Progenitor cell of endocrine pancreas (in vitro differentiated cells): ENCODE measurements at regions not wholly inside any gene's neighbourhood (a gene's known extent, or its start where the extent isn't known, plus 50 kb on each side); places are given as distances from the start of the nearest gene placed in this dataset.

Source experiments
- DNase-seq: peaks from one replicate; pipeline ENCODE4 v3.0.0; 2021; ENCODE audit warnings: low spot score; ENCODE audit not compliant: unreplicated experiment
- H3K27ac Mint-ChIP-seq: 2 replicates; pipeline ENCODE4 v1.8.0; 2021; ENCODE audit warnings: mild to moderate bottlenecking, moderate library complexity, mixed read lengths
- H3K27me3 Mint-ChIP-seq: 2 replicates; pipeline ENCODE4 v1.8.0; 2021; ENCODE audit warnings: mixed read lengths
- H3K36me3 Mint-ChIP-seq: 2 replicates; pipeline ENCODE4 v1.8.0; 2022; ENCODE audit warnings: mixed read lengths; ENCODE audit not compliant: insufficient read depth
- H3K4me1 Mint-ChIP-seq: 2 replicates; pipeline ENCODE4 v1.8.0; 2021; ENCODE audit warnings: low read depth, mixed read lengths
- H3K4me3 Mint-ChIP-seq: 2 replicates; pipeline ENCODE4 v1.8.0; 2021; ENCODE audit warnings: low read depth, mild to moderate bottlenecking, moderate library complexity, mixed read lengths
- H3K9me3 Mint-ChIP-seq: 2 replicates; pipeline ENCODE4 v1.8.0; 2021; ENCODE audit warnings: low read depth, mixed read lengths
- TF ChIP-seq, protein P1 (sequence below): fragments of 200-600 bp; sonication (generic); IDR thresholded peaks from one replicate; pipeline ENCODE4 v1.5.0; 2021; ENCODE audit warnings: antibody characterized with exemption, mild to moderate bottlenecking; ENCODE audit not compliant: unreplicated experiment

DNA sequence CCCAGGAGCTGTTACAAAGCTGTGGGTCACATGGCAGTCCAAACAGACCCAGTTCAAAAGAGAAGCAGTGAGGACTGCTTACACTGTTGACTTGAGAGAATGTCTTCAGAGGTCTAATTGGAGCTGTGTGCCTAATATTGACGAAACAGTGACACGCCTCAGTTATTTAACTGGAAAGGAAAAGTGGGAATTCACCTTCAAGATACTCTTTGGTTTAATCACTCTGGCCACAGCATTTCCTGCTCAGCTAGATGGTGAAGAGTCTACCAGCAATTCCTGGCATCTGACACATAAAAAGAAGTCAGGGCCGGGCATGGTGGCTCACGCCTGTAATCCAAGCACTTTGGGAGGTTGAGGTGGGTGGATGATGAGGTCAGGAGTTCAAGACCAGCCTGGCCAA, 326.4 kb downstream of the SV2B start:
- DNase-seq, result no peak
- H3K27me3 Mint-ChIP-seq, result peaks cover 2% of the 10 kb centered on the region
- TF ChIP-seq, protein P1, sequence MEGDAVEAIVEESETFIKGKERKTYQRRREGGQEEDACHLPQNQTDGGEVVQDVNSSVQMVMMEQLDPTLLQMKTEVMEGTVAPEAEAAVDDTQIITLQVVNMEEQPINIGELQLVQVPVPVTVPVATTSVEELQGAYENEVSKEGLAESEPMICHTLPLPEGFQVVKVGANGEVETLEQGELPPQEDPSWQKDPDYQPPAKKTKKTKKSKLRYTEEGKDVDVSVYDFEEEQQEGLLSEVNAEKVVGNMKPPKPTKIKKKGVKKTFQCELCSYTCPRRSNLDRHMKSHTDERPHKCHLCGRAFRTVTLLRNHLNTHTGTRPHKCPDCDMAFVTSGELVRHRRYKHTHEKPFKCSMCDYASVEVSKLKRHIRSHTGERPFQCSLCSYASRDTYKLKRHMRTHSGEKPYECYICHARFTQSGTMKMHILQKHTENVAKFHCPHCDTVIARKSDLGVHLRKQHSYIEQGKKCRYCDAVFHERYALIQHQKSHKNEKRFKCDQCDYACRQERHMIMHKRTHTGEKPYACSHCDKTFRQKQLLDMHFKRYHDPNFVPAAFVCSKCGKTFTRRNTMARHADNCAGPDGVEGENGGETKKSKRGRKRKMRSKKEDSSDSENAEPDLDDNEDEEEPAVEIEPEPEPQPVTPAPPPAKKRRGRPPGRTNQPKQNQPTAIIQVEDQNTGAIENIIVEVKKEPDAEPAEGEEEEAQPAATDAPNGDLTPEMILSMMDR, result no peak
- peaks cover 21% of the 10 kb centered on the region for H3K4me1 Mint-ChIP-seq
- H3K9me3 Mint-ChIP-seq, result peaks cover 3% of the 10 kb centered on the region
- H3K4me3 Mint-ChIP-seq, result no peak overlapping the region
- H3K27ac Mint-ChIP-seq, result no peak overlapping the region
- no peaks in the 10 kb centered on the region for H3K36me3 Mint-ChIP-seq

DNA sequence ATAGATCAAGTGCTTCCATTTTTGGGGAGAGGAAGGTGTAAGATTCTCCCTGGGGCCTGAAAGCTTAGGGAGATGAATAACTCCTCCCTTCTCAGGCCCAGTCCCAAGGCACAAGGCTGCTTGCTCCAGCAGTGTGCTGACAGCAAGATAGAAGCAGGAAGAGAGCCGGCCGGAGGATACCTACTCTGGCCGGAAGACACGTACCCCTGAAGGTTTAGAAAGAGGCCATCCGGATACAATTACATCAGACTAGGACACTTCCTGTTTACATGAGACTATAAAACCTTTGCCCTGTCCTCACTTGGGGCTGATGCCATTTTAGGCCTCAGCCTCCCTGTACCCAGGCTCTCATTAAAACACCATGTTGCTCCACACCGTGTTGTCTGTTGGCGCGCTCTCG, 329.9 kb downstream of the SV2B start:
- Mint-ChIP-seq H3K27me3 (no peaks in the 10 kb centered on the region), H3K9me3 (no peaks in the 10 kb centered on the region), H3K27ac (peak overlapping the region; percentile 65), H3K4me1 (peaks cover 19% of the 10 kb centered on the region), H3K36me3 (no peaks in the 10 kb centered on the region), H3K4me3 (no peak overlapping the region)
- TF ChIP-seq, protein P1, result no peak
- DNase-seq, result no peak

DNA sequence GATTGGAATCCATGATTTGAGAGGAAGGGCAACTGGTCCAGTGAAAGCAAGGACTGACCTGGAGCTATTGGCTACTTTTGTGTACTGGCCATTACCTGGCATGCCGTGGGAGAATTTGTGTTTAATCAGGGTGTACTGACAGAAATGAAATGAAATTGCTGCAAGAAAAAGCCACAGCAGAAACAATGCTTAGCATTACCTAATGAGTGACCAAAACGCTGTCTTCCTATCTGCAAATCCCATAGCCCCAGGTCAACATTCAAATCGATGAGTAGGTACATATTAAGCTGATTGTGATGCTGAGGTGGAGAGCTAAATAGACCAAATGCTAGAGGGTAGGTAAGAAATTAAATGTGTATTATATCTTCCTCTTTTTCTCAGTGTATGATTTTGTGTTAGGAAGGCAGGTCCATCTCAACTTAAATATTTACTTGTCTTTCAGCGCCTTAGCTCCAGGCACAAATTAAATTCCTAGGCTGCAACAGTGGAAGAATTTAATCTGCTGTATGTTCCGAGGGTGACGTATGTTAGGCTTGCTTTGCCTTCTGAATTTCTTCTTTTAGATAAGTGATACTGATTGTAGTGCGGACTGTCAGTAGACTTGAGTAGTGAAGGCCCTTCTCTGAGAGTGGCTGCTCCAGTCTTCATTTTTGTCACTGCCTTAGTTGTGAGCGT, 331.1 kb downstream of the SV2B start:
- Mint-ChIP-seq H3K4me3 (peak overlapping the region; percentile 5), H3K27ac (peak overlapping the region; percentile 92), H3K4me1 (peaks cover 15% of the 10 kb centered on the region), H3K36me3 (no peaks in the 10 kb centered on the region), H3K27me3 (no peaks in the 10 kb centered on the region), H3K9me3 (no peaks in the 10 kb centered on the region)
- no peak for DNase-seq
- TF ChIP-seq, protein P1, result no peak

DNA sequence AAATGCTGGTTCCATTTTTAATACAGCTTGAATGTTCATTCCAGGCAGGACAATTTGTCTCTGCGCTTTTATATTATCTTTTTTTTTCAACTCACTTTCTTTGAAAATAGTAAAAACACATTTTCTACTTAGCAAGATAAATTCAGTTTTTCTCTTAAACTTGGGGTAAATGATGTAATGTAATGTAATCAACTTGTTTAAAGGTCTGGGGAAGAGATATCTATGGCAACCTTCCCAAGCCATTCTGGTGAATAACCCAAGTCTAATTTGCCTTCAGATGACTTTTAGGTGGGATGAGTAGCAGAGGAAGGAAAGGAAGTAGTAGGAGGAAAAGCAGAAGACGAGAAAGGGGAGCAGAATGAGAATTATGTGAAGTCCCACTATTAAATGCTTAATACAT, 335.1 kb downstream of the SV2B start:
- Mint-ChIP-seq H3K27me3 (no peaks in the 10 kb centered on the region), H3K9me3 (no peaks in the 10 kb centered on the region), H3K27ac (no peak overlapping the region), H3K4me3 (no peak overlapping the region), H3K36me3 (no peaks in the 10 kb centered on the region), H3K4me1 (peaks cover 13% of the 10 kb centered on the region)
- DNase-seq, result no peak
- TF ChIP-seq, protein P1, result no peak

DNA sequence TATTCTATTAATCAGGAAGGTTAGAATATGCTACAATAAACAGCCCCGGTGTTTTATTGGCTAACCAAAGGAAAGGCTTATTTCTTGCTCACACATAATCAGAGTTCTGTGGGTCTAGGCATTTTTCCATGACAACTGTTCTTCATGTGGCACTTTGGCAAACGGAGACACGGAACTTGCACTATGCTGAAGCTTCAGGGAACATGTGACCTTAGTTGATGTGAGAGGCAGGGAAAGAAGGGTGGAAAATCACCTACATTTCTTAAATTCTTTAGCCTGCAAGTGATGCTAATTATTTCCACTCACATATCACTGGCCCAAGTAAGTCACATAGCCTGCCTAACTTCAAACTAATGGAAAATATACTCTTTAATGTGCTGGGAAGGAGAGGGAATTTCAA, 344.6 kb downstream of the SV2B start:
- no peaks in the 10 kb centered on the region for H3K4me1 Mint-ChIP-seq
- TF ChIP-seq, protein P1, result no peak
- no peak overlapping the region for H3K4me3 Mint-ChIP-seq
- no peak for DNase-seq
- no peaks in the 10 kb centered on the region for H3K36me3 Mint-ChIP-seq
- H3K27me3 Mint-ChIP-seq, result peaks cover 7% of the 10 kb centered on the region
- peaks cover 11% of the 10 kb centered on the region for H3K9me3 Mint-ChIP-seq
- no peak overlapping the region for H3K27ac Mint-ChIP-seq
